Gastroesophageal sphincter (tissue), 4 donors: ENCODE measurements at regions not wholly inside any gene's neighbourhood (a gene's known extent, or its start where the extent isn't known, plus 50 kb on each side); places are given as distances from the start of the nearest gene placed in this dataset.
A peak's percentile ranks its signal among the peaks of the same experiment; 100 is the strongest.

Experiments
- ATAC-seq: fragments of 150-250 bp; one replicate; pipeline ENCODE4 v1.9.1; 2016; ENCODE audit warnings: mild to moderate bottlenecking, moderate library complexity
- H3K27ac ChIP-seq, 4 donors: fragments of 200-600 bp; sonication (generic) in 3 of 4; 1 replicate in 3 of 4; 2 replicates in 1 of 4; pipeline ENCODE4 v1.5.1; 2016 to 2019
- H3K27me3 ChIP-seq: fragments of 200-600 bp; sonication (generic); one replicate; pipeline ENCODE4 v1.5.1; 2019
- H3K36me3 ChIP-seq, 2 donors: fragments of 200-600 bp; sonication (generic); one replicate each; pipeline ENCODE4 v1.5.1; 2019; ENCODE audit warnings: control low read depth in 1 of 2
- H3K4me1 ChIP-seq, 3 donors: fragments of 200-600 bp; sonication (generic); 1 replicate in 2 of 3; 2 replicates in 1 of 3; pipeline ENCODE4 v1.5.1; 2016 to 2019; ENCODE audit warnings: control low read depth in 2 of 3
- H3K4me3 ChIP-seq, 2 donors: fragments of 200-600 bp; sonication (generic); one replicate each; pipeline ENCODE4 v1.5.1; 2019; ENCODE audit warnings: mild to moderate bottlenecking in 1 of 2, moderate library complexity in 1 of 2
- H3K9me3 ChIP-seq, 3 donors: fragments of 200-600 bp; sonication (generic); one replicate each; pipeline ENCODE4 v1.5.1; 2017 to 2019; ENCODE audit warnings: control low read depth in 2 of 3
- CTCF ChIP-seq, 4 experiments: fragments of 200-600 bp in 2 of 4; fragments of 450-650 bp in 2 of 4; sonication (generic) in 1 of 4; IDR thresholded peaks; one replicate each; pipeline ENCODE4 v1.5.1; 2017 to 2019; ENCODE audit warnings: antibody characterized with exemption in 4 of 4, mild to moderate bottlenecking in 2 of 4, moderate library complexity in 2 of 4
- EP300 ChIP-seq: sonication (generic); formaldehyde crosslinking; IDR thresholded peaks from one replicate; pipeline ENCODE4 v1.6.1; 2017; ENCODE audit warnings: antibody characterized with exemption, mild to moderate bottlenecking
- POLR2A ChIP-seq, 2 donors: fragments of 450-650 bp; IDR thresholded peaks; one replicate each; pipeline ENCODE4 v1.6.1; 2017; ENCODE audit warnings: antibody characterized with exemption in 2 of 2, mild to moderate bottlenecking in 2 of 2, moderate library complexity in 1 of 2
- POLR2AphosphoS5 ChIP-seq: sonication (generic); formaldehyde crosslinking; IDR thresholded peaks from one replicate; pipeline ENCODE4 v1.6.1; 2017; ENCODE audit warnings: antibody characterized with exemption
- WGBS, 2 donors: methylation state at CpG; one replicate each; pipeline ENCODE4 v1.1.5; 2018; ENCODE audit warnings: low coverage in 1 of 2; 5-methylcytosine and 5-hydroxymethylcytosine counted together

- no peak for ATAC-seq
- Histone ChIP-seq H3K27me3 (no peaks in the 10 kb centered on the region), H3K9me3 (no peaks in the 10 kb centered on the region), H3K4me3 (no peak overlapping the region), H3K4me1 (peaks cover 2 to 31% (median 9%) of the 10 kb centered on the region in 3 donors), H3K27ac (no peak overlapping the region), H3K36me3 (no peaks in the 10 kb centered on the region)
- TF ChIP-seq CTCF (IDR thresholded peaks at IDR 0.05) (no peak), POLR2AphosphoS5 (no peak), EP300 (no peak), POLR2A (IDR thresholded peaks at IDR 0.05) (no peak)
- 83 to 89% methylated on average over 2 to 6 of the region's 9 CpGs for WGBS, 2 donors
These were observed 345.5 kb downstream of the TNS1 start for GRCh38 chr2:217657252-217657651.

- 76 to 80% methylated on average over 1 to 3 of the region's 3 CpGs for WGBS, 2 donors
- H3K4me1 ChIP-seq: peaks cover 2 to 23% (median 9%) of the 10 kb centered on the region in 3 donors
- H3K27me3 ChIP-seq: no peaks in the 10 kb centered on the region
- no peaks in the 10 kb centered on the region for H3K9me3 ChIP-seq
- no peak for TF ChIP-seq EP300
- no peak for TF ChIP-seq CTCF (IDR thresholded peaks at IDR 0.05)
- no peak for TF ChIP-seq POLR2AphosphoS5
- no peak for TF ChIP-seq POLR2A (IDR thresholded peaks at IDR 0.05)
- no peak for ATAC-seq
- H3K27ac ChIP-seq: no peak overlapping the region
- no peaks in the 10 kb centered on the region for H3K36me3 ChIP-seq
- H3K4me3 ChIP-seq: no peak overlapping the region
These were observed 346.5 kb downstream of the TNS1 start for GRCh38 chr2:217656316-217656715.

- H3K27ac ChIP-seq: no peak overlapping the region
These were observed 347.1 kb downstream of the TNS1 start for GRCh38 chr2:217655651-217656050.

GRCh38 chr2:217654168-217654567 is 348.6 kb downstream of the TNS1 start:
- no peaks in the 10 kb centered on the region for H3K36me3 ChIP-seq
- H3K9me3 ChIP-seq: no peaks in the 10 kb centered on the region
- H3K4me1 ChIP-seq: peaks cover 2 to 27% (median 9%) of the 10 kb centered on the region in 3 donors
- peak overlapping the region in 1 of 4 donors; percentile 19 for H3K27ac ChIP-seq
- ATAC-seq: no peak
- WGBS, 2 donors: 67 to 81% methylated on average over 2 to 4 of the region's 4 CpGs
- no peaks in the 10 kb centered on the region for H3K27me3 ChIP-seq
- H3K4me3 ChIP-seq: no peak overlapping the region
- TF ChIP-seq POLR2AphosphoS5: no peak
- no peak for TF ChIP-seq EP300
- TF ChIP-seq POLR2A (IDR thresholded peaks at IDR 0.05): no peak
- TF ChIP-seq CTCF (IDR thresholded peaks at IDR 0.05): no peak

More at GRCh38 chr2:217655651-217656050, 347.1 kb downstream of the TNS1 start:
- H3K4me1 ChIP-seq: peaks cover 2 to 23% (median 9%) of the 10 kb centered on the region in 3 donors
- no peaks in the 10 kb centered on the region for H3K9me3 ChIP-seq
- TF ChIP-seq POLR2AphosphoS5 (no peak), EP300 (no peak), POLR2A (IDR thresholded peaks at IDR 0.05) (no peak), CTCF (IDR thresholded peaks at IDR 0.05) (no peak)
- H3K4me3 ChIP-seq: no peak overlapping the region
- no peaks in the 10 kb centered on the region for H3K27me3 ChIP-seq
- no peaks in the 10 kb centered on the region for H3K36me3 ChIP-seq
- 90% methylated on average over 1 of the region's 1 CpG; no CpG with 5 or more reads in 1 of the 2 donors for WGBS, 2 donors
- ATAC-seq: no peak

GRCh38 chr2:217652761-217653639 is 349.8 kb downstream of the TNS1 start:
- peak; percentile 70 for TF ChIP-seq POLR2AphosphoS5
- peak in 2 of 4 experiments; percentile 27 to 45 for TF ChIP-seq CTCF (IDR thresholded peaks at IDR 0.05)
- no peak for TF ChIP-seq EP300
- no peak for TF ChIP-seq POLR2A (IDR thresholded peaks at IDR 0.05)
- peak; percentile 88 for ATAC-seq
- Histone ChIP-seq H3K4me3 (no peak overlapping the region), H3K36me3 (no peaks in the 10 kb centered on the region), H3K9me3 (no peaks in the 10 kb centered on the region), H3K27ac (peak overlapping the region in 3 of 4 donors; percentile 62 to 68 (median 67)), H3K4me1 (peaks cover 2 to 27% (median 9%) of the 10 kb centered on the region in 3 donors), H3K27me3 (no peaks in the 10 kb centered on the region)
- 10 to 21% methylated on average over 2 to 3 of the region's 7 CpGs for WGBS, 2 donors
